Prostate gland (tissue), 2 donors: ENCODE measurements at regions not wholly inside any gene's neighbourhood (a gene's known extent, or its start where the extent isn't known, plus 50 kb on each side); places are given as distances from the start of the nearest gene placed in this dataset.

Source experiments
- CTCF ChIP-seq, 4 experiments: fragments of 200-600 bp in 2 of 4; fragments of 450-650 bp in 2 of 4; sonication (generic) in 2 of 4; IDR thresholded peaks; 1 replicate in 3 of 4; 2 replicates in 1 of 4; pipeline ENCODE4 v1.5.1; 2016 to 2019; ENCODE audit warnings: antibody characterized with exemption in 4 of 4, mild to moderate bottlenecking in 2 of 4, moderate library complexity in 2 of 4
- POLR2A ChIP-seq: fragments of 450-650 bp; IDR thresholded peaks from one replicate; pipeline ENCODE4 v1.6.1; 2016; ENCODE audit warnings: antibody characterized with exemption, mild to moderate bottlenecking

- no peak for TF ChIP-seq POLR2A
- TF ChIP-seq CTCF (IDR thresholded peaks at IDR 0.05) = no peak
These were observed 385.6 kb downstream of the SLITRK6 start for GRCh38 chr13:85413664-85414063.
